HepG2 (cell line): ENCODE measurements at regions not wholly inside any gene's neighbourhood (a gene's known extent, or its start where the extent isn't known, plus 50 kb on each side); places are given as distances from the start of the nearest gene placed in this dataset.

Source experiments
- ATAC-seq: fragments of 200-7000 bp; cut with Tn5 transposase; 3 replicates; pipeline ENCODE4 v1.9.1; 2020; ENCODE audit warnings: mild to moderate bottlenecking, moderate library complexity
- BruUV-seq: library from RNA; stranded (reverse); fragments of 400-500 nt; replicated peaks from 2 replicates; lab custom pipeline; 2021; lab: Mats Ljungman, UMichigan
- CTCF ChIA-PET: fragments of 300-600 bp; formaldehyde crosslinking; extraction: SDS; loops from one replicate; lab custom pipeline; 2021; ENCODE audit warnings: low total read pairs, inconsistent platforms, low intra/inter-chr PET ratio; lab: Yijun Ruan, JAX
- POLR2A ChIA-PET: fragments of 350-600 bp; sonication (Branson Sonifier 250); formaldehyde crosslinking; loops from one replicate; lab custom pipeline; 2020; ENCODE audit warnings: antibody characterized with exemption, inconsistent platforms; lab: Yijun Ruan, JAX
- DNase-seq: peaks from one replicate; pipeline ENCODE4 v3.0.0-alpha.2; 2015; ENCODE audit warnings: low spot score
- FAIRE-seq: peaks from 3 replicates; lab custom pipeline; 2011; peaks lifted over from hg19 to GRCh38; lab: Jason Lieb, UNC
- H2AFZ ChIP-seq: one replicate; pipeline ENCODE4 v1.6.1; 2011; ENCODE audit warnings: low read length, inconsistent platforms
- H3K27ac ChIP-seq: fragments of 300-600 bp; 3 replicates; pipeline ENCODE4 v1.8.0; 2011; ENCODE audit warnings: mixed run types, mild to moderate bottlenecking, mixed read lengths, low read length, inconsistent platforms; ENCODE audit not compliant: insufficient read depth; ENCODE audit errors: extremely low read length
- H3K27me3 ChIP-seq, 2 experiments: fragments of 200-600 bp in 1 of 2; 2 replicates in 1 of 2; 3 replicates in 1 of 2; pipeline versions ENCODE4 v1.6.0 to v1.8.0; 2011; ENCODE audit warnings: low read length in 2 of 2, mild to moderate bottlenecking in 2 of 2, moderate library complexity in 2 of 2, inconsistent platforms in 1 of 2; ENCODE audit not compliant: insufficient read depth in 2 of 2, control insufficient read depth in 1 of 2
- H3K36me3 ChIP-seq, 2 experiments: fragments of 200-600 bp in 1 of 2; replicated peaks in 1 of 2; 2 replicates in 1 of 2; 3 replicates in 1 of 2; pipeline versions ENCODE4 v1.5.1 to v1.8.0; 2011; ENCODE audit warnings: low read length in 2 of 2, inconsistent platforms in 1 of 2; ENCODE audit not compliant: insufficient read depth in 2 of 2, control insufficient read depth in 1 of 2
- H3K4me1 ChIP-seq: 2 replicates; pipeline ENCODE4 v1.5.1; 2012; ENCODE audit warnings: low read length, inconsistent platforms; ENCODE audit not compliant: insufficient read depth
- H3K4me2 ChIP-seq: 2 replicates; pipeline ENCODE4 v1.6.0; 2011; ENCODE audit warnings: low read depth, low read length, inconsistent platforms
- H3K4me3 ChIP-seq, 3 experiments: fragments of 200-600 bp in 1 of 3; sonication (generic), shearing (Covaris generic) in 1 of 3; replicated peaks in 1 of 3; 2 replicates each; pipeline ENCODE4 v1.5.1; 2011 to 2016; ENCODE audit warnings: low read length in 3 of 3, inconsistent platforms in 2 of 3, low read depth in 2 of 3, mild to moderate bottlenecking in 2 of 3, control low read depth in 1 of 3, mixed read lengths in 1 of 3; ENCODE audit not compliant: insufficient read depth in 1 of 3
- H3K79me2 ChIP-seq: one replicate; pipeline ENCODE4 v1.6.1; 2011; ENCODE audit warnings: low read length, inconsistent platforms; ENCODE audit not compliant: insufficient read depth
- H3K9ac ChIP-seq: 2 replicates; pipeline ENCODE4 v1.6.0; 2011; ENCODE audit warnings: mild to moderate bottlenecking, low read depth, low read length, inconsistent platforms; ENCODE audit not compliant: insufficient read depth
- H3K9me3 ChIP-seq: 2 replicates; pipeline ENCODE4 v1.5.1; 2012; ENCODE audit warnings: mild to moderate bottlenecking, low read length
- H4K20me1 ChIP-seq: 2 replicates; pipeline ENCODE4 v1.6.0; 2011; ENCODE audit warnings: inconsistent platforms, mild to moderate bottlenecking, low read length, moderate library complexity; ENCODE audit not compliant: insufficient read depth
- IKZF5 ChIP-seq: IDR thresholded peaks from 2 replicates; pipeline ENCODE4 v1.6.1; 2018; ENCODE audit warnings: missing genetic modification reagents, mild to moderate bottlenecking, missing compliant biosample characterization
- MEF2D ChIP-seq: sonication (generic); formaldehyde crosslinking; IDR thresholded peaks from 2 replicates; pipeline ENCODE4 v1.5.1; 2020; ENCODE audit warnings: mild to moderate bottlenecking, missing genetic modification reagents
- MNT ChIP-seq: fragments of 450-650 bp; IDR thresholded peaks from 2 replicates; pipeline ENCODE4 v1.6.1; 2016
- NFYC ChIP-seq: IDR thresholded peaks from 2 replicates; pipeline ENCODE4 v1.6.1; 2016; ENCODE audit warnings: missing genetic modification reagents, missing compliant biosample characterization
- REXO4 ChIP-seq: sonication (generic); formaldehyde crosslinking; IDR thresholded peaks from 2 replicates; pipeline ENCODE4 v1.8.0; 2022; ENCODE audit warnings: missing genetic modification reagents, mild to moderate bottlenecking, borderline replicate concordance
- RORA ChIP-seq: sonication (generic); formaldehyde crosslinking; IDR thresholded peaks from 2 replicates; pipeline ENCODE4 v1.5.0; 2020; ENCODE audit warnings: mild to moderate bottlenecking, missing genetic modification reagents, moderate library complexity
- SPEN ChIP-seq: sonication (generic); formaldehyde crosslinking; IDR thresholded peaks from 2 replicates; pipeline ENCODE4 v1.5.1; 2020; ENCODE audit warnings: low read depth, mild to moderate bottlenecking, missing genetic modification reagents
- TP53 ChIP-seq: sonication (generic); formaldehyde crosslinking; conservative IDR thresholded peaks from 2 replicates; pipeline ENCODE4 v1.4.0; 2020; ENCODE audit warnings: missing genetic modification reagents
- ZBTB20 ChIP-seq: sonication (generic); formaldehyde crosslinking; IDR thresholded peaks from 2 replicates; pipeline ENCODE4 v1.8.1; 2023; ENCODE audit warnings: missing genetic modification reagents, low read depth, mild to moderate bottlenecking, borderline replicate concordance
- ZBTB25 ChIP-seq: IDR thresholded peaks from 2 replicates; pipeline ENCODE4 v1.6.1; 2018; ENCODE audit warnings: missing genetic modification reagents
- ZFX ChIP-seq: sonication (generic); formaldehyde crosslinking; IDR thresholded peaks from 2 replicates; pipeline ENCODE4 v1.4.0; 2020; ENCODE audit warnings: mild to moderate bottlenecking, low read depth, missing genetic modification reagents, moderate library complexity
- ZNF530 ChIP-seq: sonication (generic); formaldehyde crosslinking; IDR thresholded peaks from 2 replicates; pipeline ENCODE4 v1.5.0; 2020; ENCODE audit warnings: low read depth, mild to moderate bottlenecking, missing genetic modification reagents
- ZXDC ChIP-seq: sonication (generic); formaldehyde crosslinking; IDR thresholded peaks from 2 replicates; pipeline ENCODE4 v1.5.0; 2020; ENCODE audit warnings: mild to moderate bottlenecking, missing genetic modification reagents
- WGBS: methylation state at CpG from one replicate; pipeline ENCODE4 v1.1.6; 2017; ENCODE audit warnings: low lambda C conversion rate; 5-methylcytosine and 5-hydroxymethylcytosine counted together
- in situ Hi-C: cut with HindIII; loops from 2 replicates; pipeline ENCODE4 v1.10.0; 2017; ENCODE audit warnings: low pct_unique_long_range_greater_than_20kb; ENCODE audit not compliant: extremely low pct_ligation_motif_present
- intact Hi-C: fragments of 100-400 bp; cut with micrococcal nuclease; formaldehyde crosslinking; loops from one replicate; pipeline ENCODE4 v1.10.0; 2022; ENCODE audit not compliant: unreplicated experiment

- Histone ChIP-seq H3K9ac (no peak overlapping the region), H3K36me3 (no peaks in the 10 kb centered on the region), H3K27ac (no peak overlapping the region), H3K4me2 (no peak overlapping the region), H3K9me3 (no peaks in the 10 kb centered on the region), H3K4me3 (no peak overlapping the region), H4K20me1 (no peaks in the 10 kb centered on the region), H2AFZ (no peak overlapping the region), H3K4me1 (no peaks in the 10 kb centered on the region), H3K27me3 (no peaks in the 10 kb centered on the region), H3K79me2 (no peaks in the 10 kb centered on the region)
- BruUV-seq: no TSS peak
- POLR2A ChIA-PET: no interaction called here
- CTCF ChIA-PET: no interaction called here
- 3% methylated on average over 3 of the region's 3 CpGs for WGBS
- no peak for DNase-seq
- ATAC-seq: no peak
- intact Hi-C loops (no loop called here), in situ Hi-C loops (no loop called here)
- TF ChIP-seq ZFX (CRISPR knock-in tag) (no peak), TP53 (CRISPR knock-in tag) (no peak), NFYC (no peak), ZXDC (CRISPR knock-in tag) (no peak), REXO4 (no peak), SPEN (CRISPR knock-in tag) (no peak), ZBTB25 (CRISPR knock-in tag) (no peak), MNT (no peak), ZNF530 (CRISPR knock-in tag) (no peak), RORA (CRISPR knock-in tag) (no peak), MEF2D (CRISPR knock-in tag) (no peak), IKZF5 (CRISPR knock-in tag) (no peak), ZBTB20 (CRISPR knock-in tag) (no peak)
- no peak for FAIRE-seq
Measured at GRCh38 chr5:130773813-130774212, 391.2 kb downstream of the HINT1 start.
